ENCODE measurements at regions not wholly inside any gene's neighbourhood (a gene's known extent, or its start where the extent isn't known, plus 50 kb on each side); places are given as distances from the start of the nearest gene placed in this dataset.

- TF ChIP-seq CTCF (conservative IDR thresholded peaks at IDR 0.05; ENCODE audit: low read depth in 2 of 2) (no peak), NANOG (IDR thresholded peaks at IDR 0.05; ENCODE audit: borderline replicate concordance) (no peak), EZH2 (IDR thresholded peaks at IDR 0.05; ENCODE audit: low read depth, unreplicated experiment) (no peak), POLR2AphosphoS5 (IDR thresholded peaks at IDR 0.05; ENCODE audit: low read depth) (no peak), JUNB (IDR thresholded peaks at IDR 0.05; ENCODE audit: unreplicated experiment) (no peak), CREB1 (CRISPR knock-in tag; IDR thresholded peaks at IDR 0.05; ENCODE audit: low read depth) (no peak), EZH2phosphoT487 (IDR thresholded peaks at IDR 0.05; ENCODE audit: unreplicated experiment) (no peak), STAT1 (IDR thresholded peaks at IDR 0.05; ENCODE audit: unreplicated experiment) (no peak), ZNF114 (CRISPR knock-in tag; IDR thresholded peaks at IDR 0.05) (no peak), ZNF331 (CRISPR knock-in tag; IDR thresholded peaks at IDR 0.05; ENCODE audit: low read depth) (no peak), ZNF462 (CRISPR knock-in tag; IDR thresholded peaks at IDR 0.05) (no peak)
- TF ChIP-seq, protein P1, sequence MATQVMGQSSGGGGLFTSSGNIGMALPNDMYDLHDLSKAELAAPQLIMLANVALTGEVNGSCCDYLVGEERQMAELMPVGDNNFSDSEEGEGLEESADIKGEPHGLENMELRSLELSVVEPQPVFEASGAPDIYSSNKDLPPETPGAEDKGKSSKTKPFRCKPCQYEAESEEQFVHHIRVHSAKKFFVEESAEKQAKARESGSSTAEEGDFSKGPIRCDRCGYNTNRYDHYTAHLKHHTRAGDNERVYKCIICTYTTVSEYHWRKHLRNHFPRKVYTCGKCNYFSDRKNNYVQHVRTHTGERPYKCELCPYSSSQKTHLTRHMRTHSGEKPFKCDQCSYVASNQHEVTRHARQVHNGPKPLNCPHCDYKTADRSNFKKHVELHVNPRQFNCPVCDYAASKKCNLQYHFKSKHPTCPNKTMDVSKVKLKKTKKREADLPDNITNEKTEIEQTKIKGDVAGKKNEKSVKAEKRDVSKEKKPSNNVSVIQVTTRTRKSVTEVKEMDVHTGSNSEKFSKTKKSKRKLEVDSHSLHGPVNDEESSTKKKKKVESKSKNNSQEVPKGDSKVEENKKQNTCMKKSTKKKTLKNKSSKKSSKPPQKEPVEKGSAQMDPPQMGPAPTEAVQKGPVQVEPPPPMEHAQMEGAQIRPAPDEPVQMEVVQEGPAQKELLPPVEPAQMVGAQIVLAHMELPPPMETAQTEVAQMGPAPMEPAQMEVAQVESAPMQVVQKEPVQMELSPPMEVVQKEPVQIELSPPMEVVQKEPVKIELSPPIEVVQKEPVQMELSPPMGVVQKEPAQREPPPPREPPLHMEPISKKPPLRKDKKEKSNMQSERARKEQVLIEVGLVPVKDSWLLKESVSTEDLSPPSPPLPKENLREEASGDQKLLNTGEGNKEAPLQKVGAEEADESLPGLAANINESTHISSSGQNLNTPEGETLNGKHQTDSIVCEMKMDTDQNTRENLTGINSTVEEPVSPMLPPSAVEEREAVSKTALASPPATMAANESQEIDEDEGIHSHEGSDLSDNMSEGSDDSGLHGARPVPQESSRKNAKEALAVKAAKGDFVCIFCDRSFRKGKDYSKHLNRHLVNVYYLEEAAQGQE (IDR thresholded peaks at IDR 0.05; ENCODE audit: unreplicated experiment) = no peak
- TF ChIP-seq, protein P2, sequence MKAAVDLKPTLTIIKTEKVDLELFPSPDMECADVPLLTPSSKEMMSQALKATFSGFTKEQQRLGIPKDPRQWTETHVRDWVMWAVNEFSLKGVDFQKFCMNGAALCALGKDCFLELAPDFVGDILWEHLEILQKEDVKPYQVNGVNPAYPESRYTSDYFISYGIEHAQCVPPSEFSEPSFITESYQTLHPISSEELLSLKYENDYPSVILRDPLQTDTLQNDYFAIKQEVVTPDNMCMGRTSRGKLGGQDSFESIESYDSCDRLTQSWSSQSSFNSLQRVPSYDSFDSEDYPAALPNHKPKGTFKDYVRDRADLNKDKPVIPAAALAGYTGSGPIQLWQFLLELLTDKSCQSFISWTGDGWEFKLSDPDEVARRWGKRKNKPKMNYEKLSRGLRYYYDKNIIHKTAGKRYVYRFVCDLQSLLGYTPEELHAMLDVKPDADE (IDR thresholded peaks at IDR 0.05) = no peak
Observed at GRCh38 chr5:91910655-91911054, 527.5 kb upstream of the ARRDC3 start.

All from GM23338 (cell line).